SH-SY5Y (cell line): ENCODE measurements at regions not wholly inside any gene's neighbourhood (a gene's known extent, or its start where the extent isn't known, plus 50 kb on each side); places are given as distances from the start of the nearest gene placed in this dataset.

Experiments
- GATA2 ChIP-seq: IDR thresholded peaks from 2 replicates; pipeline ENCODE4 v1.6.1; 2011; ENCODE audit warnings: mild to moderate bottlenecking, low read depth, low read length
- GATA3 ChIP-seq: IDR thresholded peaks from 2 replicates; pipeline ENCODE4 v1.6.1; 2011; ENCODE audit warnings: low read depth, mild to moderate bottlenecking, low read length, moderate library complexity

- TF ChIP-seq GATA2, result no peak
- TF ChIP-seq GATA3, result no peak
Measured at GRCh38 chr2:228543117-228543516, 361.6 kb upstream of the SPHKAP start.
